HG02588 (cell line): ENCODE measurements at regions not wholly inside any gene's neighbourhood (a gene's known extent, or its start where the extent isn't known, plus 50 kb on each side); places are given as distances from the start of the nearest gene placed in this dataset.
"Not testable (repeated sequence)": the region's sequence is repeated elsewhere in the genome, so short reads cannot be mapped to it uniquely, and the experiment has no call there.

Source experiments
- ATAC-seq: cut with Tn5 transposase; IDR thresholded peaks from one replicate; pipeline ENCODE4 v1.9.1; 2021; ENCODE audit warnings: mild to moderate bottlenecking, moderate library complexity; ENCODE audit not compliant: unreplicated experiment

GRCh38 chr12:31822761-31823160, 93.9 kb upstream of the AMN1 start:
- no peak for ATAC-seq

- no peak for ATAC-seq
Observed at GRCh38 chr12:31821484-31821883, 92.7 kb upstream of the AMN1 start.

GRCh38 chr12:31820832-31821231, 92.0 kb upstream of the AMN1 start:
- no peak for ATAC-seq

GRCh38 chr12:31819427-31819826, 90.6 kb upstream of the AMN1 start:
- ATAC-seq = no peak

- no peak for ATAC-seq
Observed at GRCh38 chr12:31818623-31819268, 89.9 kb upstream of the AMN1 start.

- ATAC-seq = no peak
Observed at GRCh38 chr12:31817120-31817519, 88.3 kb upstream of the AMN1 start.

- ATAC-seq = no peak
Observed at GRCh38 chr12:31815096-31815495, 86.3 kb upstream of the AMN1 start.

GRCh38 chr12:31813305-31813704, 84.5 kb upstream of the AMN1 start:
- no peak for ATAC-seq

- ATAC-seq = no peak
Observed at GRCh38 chr12:31807773-31808097, 78.9 kb upstream of the AMN1 start.

- not testable (repeated sequence) for ATAC-seq
Observed at GRCh38 chr12:31807081-31807772, 78.4 kb upstream of the AMN1 start.

GRCh38 chr12:31805681-31806080, 76.9 kb upstream of the AMN1 start:
- not testable (repeated sequence) for ATAC-seq

- not testable (repeated sequence) for ATAC-seq
Observed at GRCh38 chr12:31804707-31805106, 75.9 kb upstream of the AMN1 start.

- ATAC-seq = no peak
Observed at GRCh38 chr12:31804185-31804504, 75.3 kb upstream of the AMN1 start.

GRCh38 chr12:31803306-31804184, 74.7 kb upstream of the AMN1 start:
- no peak for ATAC-seq

- no peak for ATAC-seq
Observed at GRCh38 chr12:31801872-31802271, 73.1 kb upstream of the AMN1 start.

- no peak for ATAC-seq
Observed at GRCh38 chr12:31797230-31797872, 68.5 kb upstream of the AMN1 start.

- no peak for ATAC-seq
Observed at GRCh38 chr12:31796270-31796951, 67.6 kb upstream of the AMN1 start.

- no peak for ATAC-seq
Observed at GRCh38 chr12:31794745-31795144, 65.9 kb upstream of the AMN1 start.

- ATAC-seq = not testable (repeated sequence)
Observed at GRCh38 chr12:31791265-31791664, 62.4 kb upstream of the AMN1 start.

GRCh38 chr12:31790759-31791158, 61.9 kb upstream of the AMN1 start:
- ATAC-seq = no peak

GRCh38 chr12:31785318-31785717, 56.5 kb upstream of the AMN1 start:
- ATAC-seq = no peak
